Fibroblast of the aortic adventitia (primary cell): ENCODE measurements at regions not wholly inside any gene's neighbourhood (a gene's known extent, or its start where the extent isn't known, plus 50 kb on each side); places are given as distances from the start of the nearest gene placed in this dataset.

Experiments used
- DNase-seq: peaks from one replicate; pipeline ENCODE4 v3.0.0-alpha.2; 2010; ENCODE audit warnings: low read depth
- H3K4me3 ChIP-seq: 2 replicates; pipeline ENCODE4 v1.5.1; 2011; ENCODE audit warnings: low read depth, mild to moderate bottlenecking, control low read depth, low read length, moderate library complexity
- TF ChIP-seq, protein P1 (sequence below): IDR thresholded peaks from 2 replicates; pipeline ENCODE4 v1.5.1; 2011; ENCODE audit warnings: mild to moderate bottlenecking, low read length, control low read depth, inconsistent platforms; ENCODE audit not compliant: insufficient read depth

DNA sequence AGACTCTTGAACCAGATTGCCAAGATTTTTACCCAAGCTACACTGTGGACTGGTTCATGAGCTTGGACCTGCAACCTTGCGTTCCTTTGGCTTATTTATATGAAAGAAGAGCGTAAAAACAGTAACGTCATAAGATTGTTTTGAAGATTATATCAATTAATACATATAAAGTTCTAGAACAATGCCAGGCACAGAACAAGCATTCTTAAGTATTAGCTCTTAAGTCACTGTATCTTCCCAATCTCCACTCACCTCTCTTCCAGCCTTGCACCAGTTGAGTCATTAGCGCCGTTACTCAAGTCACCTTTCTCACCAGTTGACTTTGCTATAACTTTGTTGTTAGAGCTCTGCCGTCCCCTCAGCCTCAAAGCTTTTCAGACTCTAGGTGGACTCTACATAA is 415.7 kb downstream of the PLK2 start:
- TF ChIP-seq, protein P1, sequence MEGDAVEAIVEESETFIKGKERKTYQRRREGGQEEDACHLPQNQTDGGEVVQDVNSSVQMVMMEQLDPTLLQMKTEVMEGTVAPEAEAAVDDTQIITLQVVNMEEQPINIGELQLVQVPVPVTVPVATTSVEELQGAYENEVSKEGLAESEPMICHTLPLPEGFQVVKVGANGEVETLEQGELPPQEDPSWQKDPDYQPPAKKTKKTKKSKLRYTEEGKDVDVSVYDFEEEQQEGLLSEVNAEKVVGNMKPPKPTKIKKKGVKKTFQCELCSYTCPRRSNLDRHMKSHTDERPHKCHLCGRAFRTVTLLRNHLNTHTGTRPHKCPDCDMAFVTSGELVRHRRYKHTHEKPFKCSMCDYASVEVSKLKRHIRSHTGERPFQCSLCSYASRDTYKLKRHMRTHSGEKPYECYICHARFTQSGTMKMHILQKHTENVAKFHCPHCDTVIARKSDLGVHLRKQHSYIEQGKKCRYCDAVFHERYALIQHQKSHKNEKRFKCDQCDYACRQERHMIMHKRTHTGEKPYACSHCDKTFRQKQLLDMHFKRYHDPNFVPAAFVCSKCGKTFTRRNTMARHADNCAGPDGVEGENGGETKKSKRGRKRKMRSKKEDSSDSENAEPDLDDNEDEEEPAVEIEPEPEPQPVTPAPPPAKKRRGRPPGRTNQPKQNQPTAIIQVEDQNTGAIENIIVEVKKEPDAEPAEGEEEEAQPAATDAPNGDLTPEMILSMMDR, result no peak
- DNase-seq, result no peak
- H3K4me3 ChIP-seq, result no peak overlapping the region

DNA sequence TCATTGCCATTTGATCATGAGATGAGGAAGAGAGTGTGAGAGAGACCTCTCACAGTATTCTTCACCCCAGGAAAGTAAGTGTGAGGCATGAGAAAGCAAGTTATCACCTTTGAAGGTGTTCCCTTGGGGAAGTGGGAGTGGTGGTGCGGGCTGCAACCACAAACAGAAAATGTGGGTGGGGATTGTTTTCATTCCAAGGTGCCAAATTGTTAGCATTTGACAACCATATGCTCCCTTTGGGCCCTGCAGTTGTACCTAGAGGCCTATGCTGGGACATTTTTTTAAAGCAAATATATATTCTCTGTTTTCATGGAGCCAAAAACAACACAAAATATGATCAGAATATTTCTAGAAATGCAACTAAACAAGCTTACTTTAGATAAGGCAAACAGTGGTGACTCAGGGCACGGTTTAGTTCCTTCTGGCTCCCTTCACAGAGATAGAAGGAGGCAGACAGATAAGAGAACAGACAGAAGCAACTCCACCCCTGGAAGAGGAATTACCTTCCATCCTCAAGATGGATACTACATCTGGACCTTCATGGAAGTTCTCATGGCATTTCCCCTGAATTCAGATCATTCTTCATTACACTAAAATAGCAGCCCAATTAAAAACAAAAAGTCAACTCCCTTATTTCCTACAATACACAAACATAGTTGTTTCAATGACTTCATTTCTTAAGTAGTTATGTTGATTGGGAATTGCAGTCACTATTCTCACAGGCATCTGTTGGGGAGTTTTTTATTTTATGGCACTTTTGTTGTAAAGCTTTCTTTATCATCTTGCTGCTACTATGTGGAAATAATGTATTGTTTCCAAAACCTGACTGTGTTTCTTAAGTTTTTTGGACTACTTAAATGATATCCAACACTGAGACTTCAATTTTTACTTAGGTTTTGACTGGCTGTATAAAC is 416.6 kb downstream of the PLK2 start:
- DNase-seq, result peak; percentile 55
- TF ChIP-seq, protein P1, result no peak
- H3K4me3 ChIP-seq, result no peak overlapping the region

DNA sequence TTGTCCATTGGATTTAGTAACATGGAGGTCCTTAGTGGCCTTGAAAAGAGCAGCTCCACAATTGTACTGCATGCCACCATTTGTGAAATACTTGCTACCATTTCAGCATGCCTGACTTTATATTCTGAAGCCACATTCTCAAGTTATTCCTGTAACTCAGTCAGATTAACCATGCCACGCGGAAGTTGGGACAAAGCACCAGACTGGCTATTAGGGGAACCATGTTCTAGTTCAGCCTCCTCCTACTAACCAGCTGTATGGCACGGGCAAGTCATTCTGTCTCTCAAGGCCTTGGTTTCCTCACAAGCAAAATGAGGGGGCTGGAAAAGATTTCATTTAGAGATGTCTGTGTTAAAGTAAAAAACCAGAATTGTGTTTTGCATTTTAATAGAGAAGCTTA is 418.0 kb downstream of the PLK2 start:
- DNase-seq, result no peak
- TF ChIP-seq, protein P1, result no peak
- H3K4me3 ChIP-seq, result no peak overlapping the region

DNA sequence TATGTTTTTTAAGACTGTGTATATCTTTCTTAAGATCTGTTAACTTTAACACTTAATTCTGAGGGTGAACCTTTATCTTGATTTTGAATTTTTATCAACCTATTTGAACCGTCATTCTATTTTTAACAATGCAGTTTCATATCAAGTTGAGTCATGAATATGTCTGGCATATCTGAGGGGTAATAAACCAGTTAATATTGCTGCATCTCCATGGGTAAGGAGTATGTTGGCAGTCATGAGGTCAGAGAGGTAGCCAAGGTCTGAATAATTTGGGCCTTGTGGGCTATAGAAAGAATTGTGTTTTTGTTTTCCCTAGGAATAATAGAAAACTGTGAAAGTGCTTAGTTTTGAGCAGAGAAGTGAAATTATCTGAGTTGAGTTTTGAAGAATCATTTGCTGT is 419.0 kb downstream of the PLK2 start:
- no peak overlapping the region for H3K4me3 ChIP-seq
- TF ChIP-seq, protein P1, result no peak
- DNase-seq, result no peak

DNA sequence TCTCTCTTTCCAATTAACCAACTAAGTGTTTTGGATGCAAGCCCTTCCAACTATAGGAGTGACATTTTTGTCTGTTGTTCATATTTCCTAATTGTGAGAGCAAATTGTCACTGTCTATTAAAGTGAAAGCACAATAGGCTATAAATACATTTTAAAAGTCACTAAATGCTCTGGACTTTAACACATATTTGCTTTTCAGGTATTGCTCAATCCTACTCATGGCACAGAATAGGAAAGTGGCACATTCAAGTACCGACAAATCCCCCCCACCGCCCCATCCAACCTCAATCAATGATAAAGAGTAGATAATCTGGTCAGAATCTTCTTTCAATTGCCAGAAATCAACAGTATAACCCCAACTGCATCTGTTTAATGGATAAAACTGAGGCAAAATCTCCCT is 419.8 kb downstream of the PLK2 start:
- TF ChIP-seq, protein P1, result no peak
- H3K4me3 ChIP-seq, result no peak overlapping the region
- no peak for DNase-seq

DNA sequence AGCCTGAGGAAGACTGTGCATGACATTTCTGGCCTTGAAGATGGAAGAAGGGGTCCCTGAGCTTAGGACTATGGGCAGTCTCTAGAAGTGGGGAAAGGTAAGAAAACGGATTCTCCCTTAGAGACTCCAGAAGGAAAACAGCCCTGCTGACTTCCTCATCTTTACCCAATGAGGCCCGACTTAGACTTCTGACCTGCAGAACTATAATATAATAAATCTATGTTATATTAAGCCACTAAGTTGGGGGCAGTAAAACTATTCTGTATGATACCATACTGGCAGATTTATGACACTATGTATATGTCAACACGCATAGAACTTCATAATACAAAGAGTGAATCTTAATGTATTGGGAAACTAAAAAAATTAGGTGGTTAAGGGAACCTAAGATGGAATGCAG is 422.0 kb downstream of the PLK2 start:
- TF ChIP-seq, protein P1, result no peak
- DNase-seq, result no peak
- no peak overlapping the region for H3K4me3 ChIP-seq
